IMR-90 (cell line): ENCODE measurements at regions not wholly inside any gene's neighbourhood (a gene's known extent, or its start where the extent isn't known, plus 50 kb on each side); places are given as distances from the start of the nearest gene placed in this dataset.

Experiments
- CTCF ChIP-seq: conservative IDR thresholded peaks from 2 replicates; pipeline ENCODE4 v1.5.1; 2012; ENCODE audit warnings: mild to moderate bottlenecking, low read depth, low read length, improper control_type of control experiment
- FOS ChIP-seq: fragments of 150-350 bp; IDR thresholded peaks from 2 replicates; pipeline ENCODE4 v1.6.1; 2016; ENCODE audit warnings: low read depth, low read length
- POLR2A ChIP-seq: IDR thresholded peaks from 2 replicates; pipeline ENCODE4 v1.6.1; 2012; ENCODE audit warnings: mild to moderate bottlenecking, low read depth, low read length
- RAD21 ChIP-seq: IDR thresholded peaks from 2 replicates; pipeline ENCODE4 v1.6.1; 2012; ENCODE audit warnings: low read length, improper control_type of control experiment
- RCOR1 ChIP-seq: IDR thresholded peaks from 2 replicates; pipeline ENCODE4 v1.6.1; 2012; ENCODE audit warnings: mild to moderate bottlenecking, low read length, improper control_type of control experiment; ENCODE audit not compliant: insufficient replicate concordance

- TF ChIP-seq CTCF (no peak), FOS (no peak), POLR2A (no peak), RAD21 (no peak), RCOR1 (no peak)
These were observed 64.8 kb upstream of the MRPS6 start for GRCh38 chr21:34008618-34009017.
